ENCODE measurements at regions not wholly inside any gene's neighbourhood (a gene's known extent, or its start where the extent isn't known, plus 50 kb on each side); places are given as distances from the start of the nearest gene placed in this dataset.
A peak's percentile ranks its signal among the peaks of the same experiment; 100 is the strongest.

DNA sequence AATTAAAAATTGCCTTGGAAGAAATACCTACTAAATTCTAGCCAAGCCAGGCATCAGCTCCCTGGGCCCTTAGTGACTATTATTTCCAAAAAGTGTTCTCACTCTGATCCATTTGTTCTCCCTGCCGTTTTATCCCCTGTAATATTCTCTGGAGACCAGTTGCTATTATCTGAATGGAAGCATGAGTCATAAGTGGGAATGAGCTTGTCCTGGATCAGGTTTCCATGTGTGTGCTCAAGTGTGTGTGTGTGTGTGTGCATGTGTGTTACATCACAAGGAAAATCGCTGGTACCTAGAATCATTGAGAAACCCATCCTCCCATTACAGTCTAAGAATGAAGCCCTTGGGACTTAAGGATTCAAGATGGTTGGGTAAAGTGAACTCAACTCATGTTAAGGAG, 130.3 kb upstream of the CXCR4 start:
- Mint-ChIP-seq H3K4me3 (ENCODE audit: low read depth, unreplicated experiment) (no peak overlapping the region), H3K27ac (ENCODE audit: unreplicated experiment) (no peak overlapping the region), H3K9me3 (ENCODE audit: low read depth, unreplicated experiment) (no peaks in the 10 kb centered on the region), H3K27me3 (ENCODE audit: unreplicated experiment) (no peaks in the 10 kb centered on the region), H3K36me3 (ENCODE audit: insufficient read depth, unreplicated experiment) (no peaks in the 10 kb centered on the region), H3K4me1 (ENCODE audit: low read depth, unreplicated experiment) (peaks cover 15% of the 10 kb centered on the region)
- intact Hi-C loops (cut with micrococcal nuclease; ENCODE audit: unreplicated experiment), result no loop called here
- no TSS peak for BruUV-seq (replicated peaks)
- TF ChIP-seq CTCF (IDR thresholded peaks at IDR 0.05; ENCODE audit: unreplicated experiment), result no peak
- CTCF ChIA-PET, result no interaction called here
- no peak for DNase-seq

- Mint-ChIP-seq H3K4me1 (ENCODE audit: low read depth, unreplicated experiment) (peaks cover 15% of the 10 kb centered on the region), H3K27ac (ENCODE audit: unreplicated experiment) (no peak overlapping the region), H3K9me3 (ENCODE audit: low read depth, unreplicated experiment) (no peaks in the 10 kb centered on the region), H3K4me3 (ENCODE audit: low read depth, unreplicated experiment) (no peak overlapping the region), H3K27me3 (ENCODE audit: unreplicated experiment) (no peaks in the 10 kb centered on the region), H3K36me3 (ENCODE audit: insufficient read depth, unreplicated experiment) (no peaks in the 10 kb centered on the region)
- CTCF ChIA-PET, result no interaction called here
- no peak for DNase-seq
- no peak for TF ChIP-seq CTCF (IDR thresholded peaks at IDR 0.05; ENCODE audit: unreplicated experiment)
- no TSS peak for BruUV-seq (replicated peaks)
- intact Hi-C loops (cut with micrococcal nuclease; ENCODE audit: unreplicated experiment), result no loop called here
These were observed 129.4 kb upstream of the CXCR4 start for GRCh38 chr2:136247204-136247950.

DNA sequence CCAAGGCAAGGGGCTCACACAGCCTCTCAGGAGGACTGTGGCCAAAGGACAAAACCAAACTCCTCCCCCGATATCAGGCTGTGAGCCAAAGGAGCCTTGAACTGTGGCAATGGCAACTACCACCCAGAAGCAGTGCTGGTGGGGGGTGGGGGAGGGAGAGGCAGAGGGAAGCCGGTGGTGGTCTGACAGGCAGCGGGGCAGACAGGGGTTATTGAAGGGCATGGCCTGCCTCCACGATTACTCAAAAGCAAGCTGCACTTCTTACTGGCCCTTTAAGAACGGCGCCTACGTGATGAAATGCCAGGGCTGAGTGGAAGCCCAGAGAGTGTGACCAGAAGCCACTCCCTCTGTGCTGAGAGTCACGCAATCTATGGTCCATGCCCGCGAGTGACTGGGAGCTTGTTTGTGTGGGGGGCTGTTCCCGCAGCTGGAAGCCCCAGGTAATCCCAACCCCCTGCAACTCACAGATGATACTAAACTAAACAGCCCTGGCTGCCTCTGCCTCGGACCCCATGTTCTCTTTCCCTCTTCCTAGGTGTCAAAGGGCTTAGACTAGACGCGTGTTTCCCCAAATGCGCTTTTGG, 128.2 kb upstream of the CXCR4 start:
- no peak for TF ChIP-seq CTCF (IDR thresholded peaks at IDR 0.05; ENCODE audit: unreplicated experiment)
- no peaks in the 10 kb centered on the region for H3K9me3 Mint-ChIP-seq (ENCODE audit: low read depth, unreplicated experiment)
- peaks cover 15% of the 10 kb centered on the region for H3K4me1 Mint-ChIP-seq (ENCODE audit: low read depth, unreplicated experiment)
- CTCF ChIA-PET, result no interaction called here
- peak overlapping the region; percentile 30 for H3K4me3 Mint-ChIP-seq (ENCODE audit: low read depth, unreplicated experiment)
- no peaks in the 10 kb centered on the region for H3K27me3 Mint-ChIP-seq (ENCODE audit: unreplicated experiment)
- intact Hi-C loops (cut with micrococcal nuclease; ENCODE audit: unreplicated experiment), result no loop called here
- no peak overlapping the region for H3K27ac Mint-ChIP-seq (ENCODE audit: unreplicated experiment)
- no TSS peak for BruUV-seq (replicated peaks)
- peak; percentile 25 for DNase-seq
- no peaks in the 10 kb centered on the region for H3K36me3 Mint-ChIP-seq (ENCODE audit: insufficient read depth, unreplicated experiment)

GRCh38 chr2:136245211-136245610, 127.3 kb upstream of the CXCR4 start:
- Mint-ChIP-seq H3K27me3 (ENCODE audit: unreplicated experiment) (no peaks in the 10 kb centered on the region), H3K4me1 (ENCODE audit: low read depth, unreplicated experiment) (peaks cover 15% of the 10 kb centered on the region), H3K4me3 (ENCODE audit: low read depth, unreplicated experiment) (no peak overlapping the region), H3K27ac (ENCODE audit: unreplicated experiment) (no peak overlapping the region), H3K9me3 (ENCODE audit: low read depth, unreplicated experiment) (no peaks in the 10 kb centered on the region), H3K36me3 (ENCODE audit: insufficient read depth, unreplicated experiment) (no peaks in the 10 kb centered on the region)
- TF ChIP-seq CTCF (IDR thresholded peaks at IDR 0.05; ENCODE audit: unreplicated experiment), result no peak
- intact Hi-C loops (cut with micrococcal nuclease; ENCODE audit: unreplicated experiment), result no loop called here
- BruUV-seq (replicated peaks), result no TSS peak
- no peak for DNase-seq
- CTCF ChIA-PET, result no interaction called here
